HG03045 (cell line): ENCODE measurements at regions not wholly inside any gene's neighbourhood (a gene's known extent, or its start where the extent isn't known, plus 50 kb on each side); places are given as distances from the start of the nearest gene placed in this dataset.

Experiments used
- ATAC-seq: cut with Tn5 transposase; IDR thresholded peaks from one replicate; pipeline ENCODE4 v1.9.1; 2021; ENCODE audit warnings: mild to moderate bottlenecking, moderate library complexity; ENCODE audit not compliant: unreplicated experiment

GRCh38 chr2:19750136-19750535, 151.6 kb downstream of the TTC32 start:
- no peak for ATAC-seq

- no peak for ATAC-seq
These were observed 152.3 kb downstream of the TTC32 start for GRCh38 chr2:19749507-19749836.

GRCh38 chr2:19748711-19749506, 152.9 kb downstream of the TTC32 start:
- no peak for ATAC-seq

- no peak for ATAC-seq
These were observed 153.8 kb downstream of the TTC32 start for GRCh38 chr2:19748073-19748375.

GRCh38 chr2:19747310-19748072, 154.3 kb downstream of the TTC32 start:
- ATAC-seq, result no peak

- no peak for ATAC-seq
These were observed 155.0 kb downstream of the TTC32 start for GRCh38 chr2:19746611-19747309.

GRCh38 chr2:19746137-19746600, 155.6 kb downstream of the TTC32 start:
- no peak for ATAC-seq

- no peak for ATAC-seq
These were observed 156.3 kb downstream of the TTC32 start for GRCh38 chr2:19745318-19746136.

- no peak for ATAC-seq
These were observed 157.2 kb downstream of the TTC32 start for GRCh38 chr2:19744456-19745199.

GRCh38 chr2:19743641-19744040, 158.1 kb downstream of the TTC32 start:
- ATAC-seq, result no peak

- ATAC-seq, result no peak
These were observed 158.9 kb downstream of the TTC32 start for GRCh38 chr2:19742872-19743271.

- ATAC-seq, result no peak
These were observed 162.5 kb downstream of the TTC32 start for GRCh38 chr2:19739256-19739655.

- ATAC-seq, result no peak
These were observed 163.1 kb downstream of the TTC32 start for GRCh38 chr2:19738707-19739106.

- no peak for ATAC-seq
These were observed 165.5 kb downstream of the TTC32 start for GRCh38 chr2:19736191-19736831.

- ATAC-seq, result no peak
These were observed 167.8 kb downstream of the TTC32 start for GRCh38 chr2:19733951-19734425.

GRCh38 chr2:19733390-19733789, 168.4 kb downstream of the TTC32 start:
- no peak for ATAC-seq

GRCh38 chr2:19732255-19732654, 169.5 kb downstream of the TTC32 start:
- no peak for ATAC-seq

- ATAC-seq, result no peak
These were observed 170.3 kb downstream of the TTC32 start for GRCh38 chr2:19731515-19731914.

- ATAC-seq, result no peak
These were observed 170.7 kb downstream of the TTC32 start for GRCh38 chr2:19731037-19731436.

GRCh38 chr2:19728125-19728524, 173.7 kb downstream of the TTC32 start:
- ATAC-seq, result no peak
